ENCODE measurements at regions not wholly inside any gene's neighbourhood (a gene's known extent, or its start where the extent isn't known, plus 50 kb on each side); places are given as distances from the start of the nearest gene placed in this dataset.
"Not testable (repeated sequence)": the region's sequence is repeated elsewhere in the genome, so short reads cannot be mapped to it uniquely, and the experiment has no call there.

GRCh38 chr12:42021469-42021868, 123.2 kb downstream of the GXYLT1 start:
- peaks cover 6% of the 10 kb centered on the region for H3K4me1 Mint-ChIP-seq
- no peak overlapping the region for H3K27ac Mint-ChIP-seq
- intact Hi-C loops (cut with micrococcal nuclease): loop anchor here (5.0 to 10.0 kb wide), 2 partner anchors 507 to 759 kb away; no protein-coding TSS in a partner anchor
- ChIA-PET CTCF (no interaction called here), POLR2A (no interaction called here)
- no peak overlapping the region for H3K4me3 Mint-ChIP-seq
- H3K9me3 Mint-ChIP-seq: no peaks in the 10 kb centered on the region
- ATAC-seq (ENCODE audit: low read depth): no peak
- TF ChIP-seq CTCF (IDR thresholded peaks at IDR 0.05): no peak
- H3K36me3 Mint-ChIP-seq (ENCODE audit: low read depth): no peaks in the 10 kb centered on the region
- DNase-seq: no peak
- peaks cover 12% of the 10 kb centered on the region for H3K27me3 Mint-ChIP-seq

DNA sequence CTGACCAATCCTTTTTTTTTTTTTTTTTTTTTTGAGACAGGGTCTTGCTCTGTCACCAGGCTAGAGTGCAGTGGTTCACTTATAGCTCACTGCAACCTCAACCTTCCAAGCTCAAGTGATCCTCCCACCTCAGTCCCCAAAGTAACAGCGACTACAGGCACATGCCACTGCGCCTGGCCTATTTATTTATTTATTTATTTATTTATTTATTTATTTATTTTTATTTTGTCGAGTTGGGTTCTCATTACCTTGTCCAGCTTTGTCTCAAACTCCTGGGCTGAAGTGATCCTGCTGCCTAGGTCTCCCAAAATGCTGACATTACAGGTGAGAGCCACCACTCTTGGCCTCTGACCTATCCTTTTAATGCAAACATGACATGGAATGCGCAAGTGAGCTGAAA, 124.4 kb downstream of the GXYLT1 start:
- ChIA-PET POLR2A (no interaction called here), CTCF (interaction anchor here (0.7 kb wide), 2 partner anchors 19 to 64 kb away, joined by 3 read pairs; no protein-coding TSS in a partner anchor)

DNA sequence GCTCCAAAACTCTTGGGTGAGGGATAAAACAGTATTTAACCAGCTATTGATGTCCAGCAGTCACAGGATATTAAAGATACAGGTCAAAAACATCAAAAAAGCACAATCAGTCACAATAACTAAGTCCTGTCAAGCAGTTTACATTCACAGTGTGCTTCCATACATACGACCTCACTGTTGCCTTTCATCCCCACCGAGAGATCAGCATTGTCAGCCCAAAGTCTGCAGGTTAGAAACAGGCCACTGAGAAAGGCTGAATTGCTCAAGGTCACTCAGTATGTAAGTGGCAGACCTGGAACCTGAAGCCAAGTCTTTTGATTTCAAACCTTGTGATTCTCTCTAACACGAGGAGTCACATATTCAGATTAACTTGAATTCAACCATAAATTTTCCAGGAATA, 124.9 kb downstream of the GXYLT1 start:
- Mint-ChIP-seq H3K4me3 (no peak overlapping the region), H3K4me1 (peaks cover 6% of the 10 kb centered on the region), H3K27me3 (peaks cover 12% of the 10 kb centered on the region), H3K27ac (no peak overlapping the region), H3K36me3 (ENCODE audit: low read depth) (no peaks in the 10 kb centered on the region), H3K9me3 (no peaks in the 10 kb centered on the region)
- CTCF ChIA-PET: interaction anchor here (0.7 kb wide), 1 partner anchor 63 kb away, joined by 3 read pairs; no protein-coding TSS in a partner anchor
- no peak for TF ChIP-seq CTCF (IDR thresholded peaks at IDR 0.05)
- ATAC-seq (ENCODE audit: low read depth): no peak
- intact Hi-C loops (cut with micrococcal nuclease): loop anchor here (5.0 to 10.0 kb wide), 2 partner anchors 505 to 757 kb away; no protein-coding TSS in a partner anchor
- DNase-seq: no peak
- POLR2A ChIA-PET: no interaction called here

More for the DNA sequence above, 124.4 kb downstream of the GXYLT1 start:
- H3K27me3 Mint-ChIP-seq: peaks cover 12% of the 10 kb centered on the region
- H3K36me3 Mint-ChIP-seq (ENCODE audit: low read depth): no peaks in the 10 kb centered on the region
- intact Hi-C loops (cut with micrococcal nuclease): loop anchor here (5.0 to 10.0 kb wide), 2 partner anchors 505 to 758 kb away; no protein-coding TSS in a partner anchor
- no peak overlapping the region for H3K4me3 Mint-ChIP-seq
- no peak for DNase-seq
- ATAC-seq (ENCODE audit: low read depth): no peak
- H3K4me1 Mint-ChIP-seq: peaks cover 6% of the 10 kb centered on the region
- TF ChIP-seq CTCF (IDR thresholded peaks at IDR 0.05): no peak
- H3K27ac Mint-ChIP-seq: no peak overlapping the region
- H3K9me3 Mint-ChIP-seq: no peaks in the 10 kb centered on the region

- H3K27me3 Mint-ChIP-seq: peaks cover 6% of the 10 kb centered on the region
- CTCF ChIA-PET: interaction anchor here (1.1 kb wide), 1 partner anchor 328 kb away, joined by 3 read pairs; no protein-coding TSS in a partner anchor
Measured at GRCh38 chr12:42017051-42017450, 127.6 kb downstream of the GXYLT1 start.

GRCh38 chr12:42015051-42015461, 129.6 kb downstream of the GXYLT1 start:
- ATAC-seq (ENCODE audit: low read depth) (no peak), DNase-seq (no peak)
- Mint-ChIP-seq H3K27me3 (peaks cover 2% of the 10 kb centered on the region), H3K27ac (no peak overlapping the region), H3K4me1 (no peaks in the 10 kb centered on the region), H3K9me3 (no peaks in the 10 kb centered on the region), H3K4me3 (no peak overlapping the region), H3K36me3 (ENCODE audit: low read depth) (no peaks in the 10 kb centered on the region)
- POLR2A ChIA-PET: no interaction called here
- TF ChIP-seq CTCF (IDR thresholded peaks at IDR 0.05): no peak
- intact Hi-C loops (cut with micrococcal nuclease): no loop called here
- CTCF ChIA-PET: interaction anchor here (1.8 kb wide), 1 partner anchor 10 kb away, joined by 8 read pairs; no protein-coding TSS in a partner anchor

More at GRCh38 chr12:42017051-42017450, 127.6 kb downstream of the GXYLT1 start:
- no peak for TF ChIP-seq CTCF (IDR thresholded peaks at IDR 0.05)
- Mint-ChIP-seq H3K9me3 (no peaks in the 10 kb centered on the region), H3K4me1 (no peaks in the 10 kb centered on the region), H3K36me3 (ENCODE audit: low read depth) (no peaks in the 10 kb centered on the region), H3K27ac (no peak overlapping the region), H3K4me3 (no peak overlapping the region)
- ATAC-seq (ENCODE audit: low read depth): no peak
- intact Hi-C loops (cut with micrococcal nuclease): no loop called here
- DNase-seq: no peak
- POLR2A ChIA-PET: no interaction called here

DNA sequence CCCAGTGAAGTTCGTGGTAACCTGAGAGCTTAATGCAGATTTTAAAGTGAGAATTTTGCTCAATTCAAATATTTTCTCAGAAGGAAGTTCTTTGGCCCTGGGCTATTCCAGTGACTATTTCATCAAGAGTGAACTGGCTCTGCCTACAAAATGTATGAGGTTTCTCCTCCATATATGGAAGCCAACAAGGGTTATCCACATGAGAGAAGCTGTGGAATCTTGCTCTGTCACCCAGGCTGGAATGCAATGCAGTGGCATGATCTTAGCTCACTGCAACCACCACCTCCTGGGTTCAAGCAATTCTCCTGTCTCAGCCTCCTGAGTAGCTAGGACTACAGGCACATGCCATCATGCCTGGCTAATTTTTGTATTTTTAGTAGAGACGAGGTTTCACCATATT, 132.2 kb downstream of the GXYLT1 start:
- CTCF ChIA-PET: interaction anchor here (1.6 kb wide), 1 partner anchor 12 kb away, joined by 7 read pairs; no protein-coding TSS in a partner anchor
- H3K4me1 Mint-ChIP-seq; H3K27ac Mint-ChIP-seq; H3K36me3 Mint-ChIP-seq (ENCODE audit: low read depth); ATAC-seq (ENCODE audit: low read depth); H3K9me3 Mint-ChIP-seq; POLR2A ChIA-PET; intact Hi-C loops (cut with micrococcal nuclease); DNase-seq; H3K27me3 Mint-ChIP-seq; H3K4me3 Mint-ChIP-seq: not testable (repeated sequence)

Measured in activated B cell treated with CpG ODN at 0.5 μM for 24 hours (primary cell).